Vagina (tissue), 2 donors: ENCODE measurements at regions not wholly inside any gene's neighbourhood (a gene's known extent, or its start where the extent isn't known, plus 50 kb on each side); places are given as distances from the start of the nearest gene placed in this dataset.

Source experiments
- CTCF ChIP-seq, 3 experiments: fragments of 450-650 bp in 2 of 3; fragments of 200-600 bp in 1 of 3; sonication (generic) in 1 of 3; IDR thresholded peaks; one replicate each; pipeline ENCODE4 v1.5.1; 2017 to 2019; ENCODE audit warnings: antibody characterized with exemption in 3 of 3, mild to moderate bottlenecking in 2 of 3, moderate library complexity in 2 of 3
- POLR2AphosphoS5 ChIP-seq, 2 donors: sonication (generic); formaldehyde crosslinking; IDR thresholded peaks; one replicate each; pipeline ENCODE4 v1.9.0; 2017; ENCODE audit warnings: antibody characterized with exemption in 2 of 2, mild to moderate bottlenecking in 2 of 2, low read depth in 1 of 2; ENCODE audit not compliant: insufficient read depth in 1 of 2

GRCh38 chr6:101266063-101266462, 127.4 kb upstream of the GRIK2 start:
- TF ChIP-seq CTCF (IDR thresholded peaks at IDR 0.05) (no peak), POLR2AphosphoS5 (IDR thresholded peaks at IDR 0.05; ENCODE audit: insufficient read depth in 1 of 2, low read depth in 1 of 2) (no peak)
